Astrocyte of the spinal cord (primary cell): ENCODE measurements at regions not wholly inside any gene's neighbourhood (a gene's known extent, or its start where the extent isn't known, plus 50 kb on each side); places are given as distances from the start of the nearest gene placed in this dataset.

ENCODE experiments used
- DNase-seq: peaks from one replicate; pipeline ENCODE4 v3.0.0; 2011; ENCODE audit warnings: low read depth, low spot score
- H3K4me3 ChIP-seq: 2 replicates; pipeline ENCODE4 v1.5.1; 2011; ENCODE audit warnings: low read depth, mild to moderate bottlenecking, low read length, moderate library complexity
- CTCF ChIP-seq: IDR thresholded peaks from 2 replicates; pipeline ENCODE4 v1.5.1; 2012; ENCODE audit warnings: low read depth, mild to moderate bottlenecking, low read length, inconsistent platforms
- in situ Hi-C: cut with HindIII; loops from 2 replicates; pipeline ENCODE4 v1.10.0; 2017; ENCODE audit warnings: low sequenced_read_pairs

- in situ Hi-C loops, result loop anchor here (25.0 kb wide), 1 partner anchor 110 kb away; no protein-coding TSS in a partner anchor
- no peak overlapping the region for H3K4me3 ChIP-seq
- no peak for TF ChIP-seq CTCF
- DNase-seq, result peak; percentile 83
Measured at GRCh38 chr4:176546975-176547374, 227.2 kb downstream of the SPCS3 start.

- no peak for TF ChIP-seq CTCF
- H3K4me3 ChIP-seq, result no peak overlapping the region
- DNase-seq, result peak; percentile 54
- in situ Hi-C loops, result loop anchor here (25.0 kb wide), 1 partner anchor 111 kb away; no protein-coding TSS in a partner anchor
Measured at GRCh38 chr4:176548571-176548970, 228.8 kb downstream of the SPCS3 start.

GRCh38 chr4:176549161-176549865 is 229.5 kb downstream of the SPCS3 start:
- in situ Hi-C loops, result loop anchor here (25.0 kb wide), 1 partner anchor 112 kb away; no protein-coding TSS in a partner anchor
- peak; percentile 70 for DNase-seq
- no peak for TF ChIP-seq CTCF
- no peak overlapping the region for H3K4me3 ChIP-seq

GRCh38 chr4:176558661-176559060 is 234.1 kb downstream of the VEGFC start:
- no peak for DNase-seq
- no peak overlapping the region for H3K4me3 ChIP-seq
- no peak for TF ChIP-seq CTCF
- in situ Hi-C loops, result no loop called here

GRCh38 chr4:176561368-176561767 is 231.4 kb downstream of the VEGFC start:
- in situ Hi-C loops, result no loop called here
- no peak for DNase-seq
- no peak for TF ChIP-seq CTCF
- H3K4me3 ChIP-seq, result no peak overlapping the region

- H3K4me3 ChIP-seq, result no peak overlapping the region
- DNase-seq, result no peak
- TF ChIP-seq CTCF, result peak; percentile 16
- in situ Hi-C loops, result no loop called here
Measured at GRCh38 chr4:176563591-176563990, 229.1 kb downstream of the VEGFC start.
